SU-DHL-6 (cell line): ENCODE measurements at regions not wholly inside any gene's neighbourhood (a gene's known extent, or its start where the extent isn't known, plus 50 kb on each side); places are given as distances from the start of the nearest gene placed in this dataset.

ENCODE experiments used
- CTCF ChIP-seq: fragments of 200-600 bp; sonication (generic); IDR thresholded peaks from one replicate; pipeline ENCODE4 v1.5.1; 2017; ENCODE audit warnings: antibody characterized with exemption, mild to moderate bottlenecking, low read length, moderate library complexity; ENCODE audit not compliant: insufficient read depth, poor library complexity, severe bottlenecking
- EZH2phosphoT487 ChIP-seq: fragments of 200-600 bp; sonication (generic), shearing (Covaris generic); conservative IDR thresholded peaks from 2 replicates; pipeline ENCODE4 v1.6.1; 2018; ENCODE audit warnings: mild to moderate bottlenecking, antibody characterized with exemption, low read length, moderate library complexity, mixed read lengths

GRCh38 chr12:111228916-111229666, 139.8 kb downstream of the PHETA1 start:
- no peak for TF ChIP-seq CTCF
- TF ChIP-seq EZH2phosphoT487, result no peak
